ENCODE measurements at regions not wholly inside any gene's neighbourhood (a gene's known extent, or its start where the extent isn't known, plus 50 kb on each side); places are given as distances from the start of the nearest gene placed in this dataset.

DNA sequence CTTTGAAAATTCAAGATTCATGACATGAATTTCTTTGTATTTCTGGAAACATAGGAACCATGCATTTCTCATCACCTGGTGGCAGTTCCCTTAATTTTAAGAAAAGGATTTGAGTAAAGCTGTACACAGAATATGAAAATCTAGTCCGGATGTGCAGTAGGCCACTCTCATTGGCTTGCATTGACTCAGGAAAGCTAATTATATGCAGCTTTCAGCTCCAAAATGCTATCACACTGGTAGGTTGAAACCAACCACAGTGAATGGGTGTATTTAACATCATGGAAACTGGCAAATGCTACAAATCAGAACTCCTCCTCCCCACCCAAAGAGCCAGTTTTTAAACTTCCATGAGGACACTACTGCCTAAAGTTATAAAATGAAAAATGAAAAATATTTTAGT, 161.6 kb upstream of the FBXL17 start:
- Mint-ChIP-seq H3K27me3 (ENCODE audit: insufficient read depth, low read depth, poor library complexity) (peaks cover 5% of the 10 kb centered on the region), H3K27ac (no peak overlapping the region), H3K4me1 (peaks cover 14% of the 10 kb centered on the region), H3K36me3 (ENCODE audit: low read depth) (peaks cover 3% of the 10 kb centered on the region; the same call in 1 of the 3 replicates), H3K4me3 (no peak overlapping the region), H3K9me3 (no peaks in the 10 kb centered on the region)
- Histone ChIP-seq H4K20me1 (replicated peaks; ENCODE audit: insufficient read depth) (no peaks in the 10 kb centered on the region), H3K79me2 (replicated peaks; ENCODE audit: insufficient read depth) (no peaks in the 10 kb centered on the region), H3K9me2 (ENCODE audit: insufficient read depth) (peaks cover 13% of the 10 kb centered on the region; the same call in 1 of the 2 replicates), H3K4me3 (no peak overlapping the region), H3K27me3 (ENCODE audit: insufficient read depth) (no peaks in the 10 kb centered on the region), H3F3A (replicated peaks; ENCODE audit: low read depth) (no peaks in the 10 kb centered on the region), H3K4me2 (no peak overlapping the region), H3K36me3 (ENCODE audit: insufficient read depth) (no peaks in the 10 kb centered on the region), H3K27ac (ENCODE audit: low read depth) (no peak overlapping the region), H2AFZ (peak overlapping the region; percentile 49), H3K4me1 (ENCODE audit: insufficient read depth) (peaks cover 37% of the 10 kb centered on the region)
- ATAC-seq = no peak
- no peak for DNase-seq (ENCODE audit: low spot score)
- TF ChIP-seq ZNF331 (CRISPR knock-in tag; IDR thresholded peaks at IDR 0.05; ENCODE audit: low read depth) (no peak), CREB1 (CRISPR knock-in tag; IDR thresholded peaks at IDR 0.05; ENCODE audit: low read depth) (no peak), EZH2phosphoT487 (IDR thresholded peaks at IDR 0.05; ENCODE audit: unreplicated experiment) (no peak), EZH2 (IDR thresholded peaks at IDR 0.05; ENCODE audit: low read depth, unreplicated experiment) (no peak), ZNF114 (CRISPR knock-in tag; IDR thresholded peaks at IDR 0.05) (no peak), JUNB (IDR thresholded peaks at IDR 0.05; ENCODE audit: unreplicated experiment) (no peak), STAT1 (IDR thresholded peaks at IDR 0.05; ENCODE audit: unreplicated experiment) (no peak), NANOG (IDR thresholded peaks at IDR 0.05; ENCODE audit: borderline replicate concordance) (no peak), POLR2AphosphoS5 (IDR thresholded peaks at IDR 0.05; ENCODE audit: low read depth) (no peak)
- TF ChIP-seq, protein P1, sequence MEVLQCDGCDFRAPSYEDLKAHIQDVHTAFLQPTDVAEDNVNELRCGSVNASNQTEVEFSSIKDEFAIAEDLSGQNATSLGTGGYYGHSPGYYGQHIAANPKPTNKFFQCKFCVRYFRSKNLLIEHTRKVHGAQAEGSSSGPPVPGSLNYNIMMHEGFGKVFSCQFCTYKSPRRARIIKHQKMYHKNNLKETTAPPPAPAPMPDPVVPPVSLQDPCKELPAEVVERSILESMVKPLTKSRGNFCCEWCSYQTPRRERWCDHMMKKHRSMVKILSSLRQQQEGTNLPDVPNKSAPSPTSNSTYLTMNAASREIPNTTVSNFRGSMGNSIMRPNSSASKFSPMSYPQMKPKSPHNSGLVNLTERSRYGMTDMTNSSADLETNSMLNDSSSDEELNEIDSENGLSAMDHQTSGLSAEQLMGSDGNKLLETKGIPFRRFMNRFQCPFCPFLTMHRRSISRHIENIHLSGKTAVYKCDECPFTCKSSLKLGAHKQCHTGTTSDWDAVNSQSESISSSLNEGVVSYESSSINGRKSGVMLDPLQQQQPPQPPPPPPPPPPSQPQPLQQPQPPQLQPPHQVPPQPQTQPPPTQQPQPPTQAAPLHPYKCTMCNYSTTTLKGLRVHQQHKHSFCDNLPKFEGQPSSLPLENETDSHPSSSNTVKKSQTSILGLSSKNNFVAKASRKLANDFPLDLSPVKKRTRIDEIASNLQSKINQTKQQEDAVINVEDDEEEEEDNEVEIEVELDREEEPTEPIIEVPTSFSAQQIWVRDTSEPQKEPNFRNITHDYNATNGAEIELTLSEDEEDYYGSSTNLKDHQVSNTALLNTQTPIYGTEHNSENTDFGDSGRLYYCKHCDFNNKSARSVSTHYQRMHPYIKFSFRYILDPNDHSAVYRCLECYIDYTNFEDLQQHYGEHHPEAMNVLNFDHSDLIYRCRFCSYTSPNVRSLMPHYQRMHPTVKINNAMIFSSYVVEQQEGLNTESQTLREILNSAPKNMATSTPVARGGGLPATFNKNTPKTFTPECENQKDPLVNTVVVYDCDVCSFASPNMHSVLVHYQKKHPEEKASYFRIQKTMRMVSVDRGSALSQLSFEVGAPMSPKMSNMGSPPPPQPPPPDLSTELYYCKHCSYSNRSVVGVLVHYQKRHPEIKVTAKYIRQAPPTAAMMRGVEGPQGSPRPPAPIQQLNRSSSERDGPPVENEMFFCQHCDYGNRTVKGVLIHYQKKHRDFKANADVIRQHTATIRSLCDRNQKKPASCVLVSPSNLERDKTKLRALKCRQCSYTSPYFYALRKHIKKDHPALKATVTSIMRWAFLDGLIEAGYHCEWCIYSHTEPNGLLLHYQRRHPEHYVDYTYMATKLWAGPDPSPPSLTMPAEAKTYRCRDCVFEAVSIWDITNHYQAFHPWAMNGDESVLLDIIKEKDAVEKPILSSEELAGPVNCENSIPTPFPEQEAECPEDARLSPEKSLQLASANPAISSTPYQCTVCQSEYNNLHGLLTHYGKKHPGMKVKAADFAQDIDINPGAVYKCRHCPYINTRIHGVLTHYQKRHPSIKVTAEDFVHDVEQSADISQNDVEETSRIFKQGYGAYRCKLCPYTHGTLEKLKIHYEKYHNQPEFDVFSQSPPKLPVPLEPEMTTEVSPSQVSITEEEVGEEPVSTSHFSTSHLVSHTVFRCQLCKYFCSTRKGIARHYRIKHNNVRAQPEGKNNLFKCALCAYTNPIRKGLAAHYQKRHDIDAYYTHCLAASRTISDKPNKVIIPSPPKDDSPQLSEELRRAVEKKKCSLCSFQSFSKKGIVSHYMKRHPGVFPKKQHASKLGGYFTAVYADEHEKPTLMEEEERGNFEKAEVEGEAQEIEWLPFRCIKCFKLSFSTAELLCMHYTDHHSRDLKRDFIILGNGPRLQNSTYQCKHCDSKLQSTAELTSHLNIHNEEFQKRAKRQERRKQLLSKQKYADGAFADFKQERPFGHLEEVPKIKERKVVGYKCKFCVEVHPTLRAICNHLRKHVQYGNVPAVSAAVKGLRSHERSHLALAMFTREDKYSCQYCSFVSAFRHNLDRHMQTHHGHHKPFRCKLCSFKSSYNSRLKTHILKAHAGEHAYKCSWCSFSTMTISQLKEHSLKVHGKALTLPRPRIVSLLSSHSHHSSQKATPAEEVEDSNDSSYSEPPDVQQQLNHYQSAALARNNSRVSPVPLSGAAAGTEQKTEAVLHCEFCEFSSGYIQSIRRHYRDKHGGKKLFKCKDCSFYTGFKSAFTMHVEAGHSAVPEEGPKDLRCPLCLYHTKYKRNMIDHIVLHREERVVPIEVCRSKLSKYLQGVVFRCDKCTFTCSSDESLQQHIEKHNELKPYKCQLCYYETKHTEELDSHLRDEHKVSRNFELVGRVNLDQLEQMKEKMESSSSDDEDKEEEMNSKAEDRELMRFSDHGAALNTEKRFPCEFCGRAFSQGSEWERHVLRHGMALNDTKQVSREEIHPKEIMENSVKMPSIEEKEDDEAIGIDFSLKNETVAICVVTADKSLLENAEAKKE (CRISPR knock-in tag; IDR thresholded peaks at IDR 0.05) = no peak
- TF ChIP-seq, protein P2, sequence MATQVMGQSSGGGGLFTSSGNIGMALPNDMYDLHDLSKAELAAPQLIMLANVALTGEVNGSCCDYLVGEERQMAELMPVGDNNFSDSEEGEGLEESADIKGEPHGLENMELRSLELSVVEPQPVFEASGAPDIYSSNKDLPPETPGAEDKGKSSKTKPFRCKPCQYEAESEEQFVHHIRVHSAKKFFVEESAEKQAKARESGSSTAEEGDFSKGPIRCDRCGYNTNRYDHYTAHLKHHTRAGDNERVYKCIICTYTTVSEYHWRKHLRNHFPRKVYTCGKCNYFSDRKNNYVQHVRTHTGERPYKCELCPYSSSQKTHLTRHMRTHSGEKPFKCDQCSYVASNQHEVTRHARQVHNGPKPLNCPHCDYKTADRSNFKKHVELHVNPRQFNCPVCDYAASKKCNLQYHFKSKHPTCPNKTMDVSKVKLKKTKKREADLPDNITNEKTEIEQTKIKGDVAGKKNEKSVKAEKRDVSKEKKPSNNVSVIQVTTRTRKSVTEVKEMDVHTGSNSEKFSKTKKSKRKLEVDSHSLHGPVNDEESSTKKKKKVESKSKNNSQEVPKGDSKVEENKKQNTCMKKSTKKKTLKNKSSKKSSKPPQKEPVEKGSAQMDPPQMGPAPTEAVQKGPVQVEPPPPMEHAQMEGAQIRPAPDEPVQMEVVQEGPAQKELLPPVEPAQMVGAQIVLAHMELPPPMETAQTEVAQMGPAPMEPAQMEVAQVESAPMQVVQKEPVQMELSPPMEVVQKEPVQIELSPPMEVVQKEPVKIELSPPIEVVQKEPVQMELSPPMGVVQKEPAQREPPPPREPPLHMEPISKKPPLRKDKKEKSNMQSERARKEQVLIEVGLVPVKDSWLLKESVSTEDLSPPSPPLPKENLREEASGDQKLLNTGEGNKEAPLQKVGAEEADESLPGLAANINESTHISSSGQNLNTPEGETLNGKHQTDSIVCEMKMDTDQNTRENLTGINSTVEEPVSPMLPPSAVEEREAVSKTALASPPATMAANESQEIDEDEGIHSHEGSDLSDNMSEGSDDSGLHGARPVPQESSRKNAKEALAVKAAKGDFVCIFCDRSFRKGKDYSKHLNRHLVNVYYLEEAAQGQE (IDR thresholded peaks at IDR 0.05; ENCODE audit: unreplicated experiment) = no peak
- TF ChIP-seq, protein P3, sequence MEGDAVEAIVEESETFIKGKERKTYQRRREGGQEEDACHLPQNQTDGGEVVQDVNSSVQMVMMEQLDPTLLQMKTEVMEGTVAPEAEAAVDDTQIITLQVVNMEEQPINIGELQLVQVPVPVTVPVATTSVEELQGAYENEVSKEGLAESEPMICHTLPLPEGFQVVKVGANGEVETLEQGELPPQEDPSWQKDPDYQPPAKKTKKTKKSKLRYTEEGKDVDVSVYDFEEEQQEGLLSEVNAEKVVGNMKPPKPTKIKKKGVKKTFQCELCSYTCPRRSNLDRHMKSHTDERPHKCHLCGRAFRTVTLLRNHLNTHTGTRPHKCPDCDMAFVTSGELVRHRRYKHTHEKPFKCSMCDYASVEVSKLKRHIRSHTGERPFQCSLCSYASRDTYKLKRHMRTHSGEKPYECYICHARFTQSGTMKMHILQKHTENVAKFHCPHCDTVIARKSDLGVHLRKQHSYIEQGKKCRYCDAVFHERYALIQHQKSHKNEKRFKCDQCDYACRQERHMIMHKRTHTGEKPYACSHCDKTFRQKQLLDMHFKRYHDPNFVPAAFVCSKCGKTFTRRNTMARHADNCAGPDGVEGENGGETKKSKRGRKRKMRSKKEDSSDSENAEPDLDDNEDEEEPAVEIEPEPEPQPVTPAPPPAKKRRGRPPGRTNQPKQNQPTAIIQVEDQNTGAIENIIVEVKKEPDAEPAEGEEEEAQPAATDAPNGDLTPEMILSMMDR (conservative IDR thresholded peaks at IDR 0.05; ENCODE audit: low read depth in 2 of 2) = no peak
- TF ChIP-seq, protein P4, sequence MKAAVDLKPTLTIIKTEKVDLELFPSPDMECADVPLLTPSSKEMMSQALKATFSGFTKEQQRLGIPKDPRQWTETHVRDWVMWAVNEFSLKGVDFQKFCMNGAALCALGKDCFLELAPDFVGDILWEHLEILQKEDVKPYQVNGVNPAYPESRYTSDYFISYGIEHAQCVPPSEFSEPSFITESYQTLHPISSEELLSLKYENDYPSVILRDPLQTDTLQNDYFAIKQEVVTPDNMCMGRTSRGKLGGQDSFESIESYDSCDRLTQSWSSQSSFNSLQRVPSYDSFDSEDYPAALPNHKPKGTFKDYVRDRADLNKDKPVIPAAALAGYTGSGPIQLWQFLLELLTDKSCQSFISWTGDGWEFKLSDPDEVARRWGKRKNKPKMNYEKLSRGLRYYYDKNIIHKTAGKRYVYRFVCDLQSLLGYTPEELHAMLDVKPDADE (IDR thresholded peaks at IDR 0.05) = no peak

Measured in GM23338 (cell line).